ENCODE measurements at regions not wholly inside any gene's neighbourhood (a gene's known extent, or its start where the extent isn't known, plus 50 kb on each side); places are given as distances from the start of the nearest gene placed in this dataset.

GRCh38 chr5:125047871-125048270 lies 301.4 kb upstream of the ZNF608 start:
- no peaks in the 10 kb centered on the region for H3K27me3 Mint-ChIP-seq (ENCODE audit: insufficient read depth)
- Histone ChIP-seq H3K36me3 (ENCODE audit: control insufficient read depth, insufficient read depth, low read length) (no peaks in the 10 kb centered on the region), H3K27me3 (ENCODE audit: control insufficient read depth, insufficient read depth, low read length, poor library complexity, severe bottlenecking) (no peaks in the 10 kb centered on the region), H3K27ac (ENCODE audit: low read depth, low read length) (no peak overlapping the region), H3K9ac (ENCODE audit: extremely low read depth, low read length, poor library complexity, severe bottlenecking) (no peak overlapping the region), H3K4me3 (ENCODE audit: low read length) (no peak overlapping the region), H3K4me1 (ENCODE audit: control insufficient read depth, insufficient read depth, low read length) (no peaks in the 10 kb centered on the region), H3K9me3 (ENCODE audit: control insufficient read depth, low read length) (no peaks in the 10 kb centered on the region)
- no peaks in the 10 kb centered on the region for H3K9me3 Mint-ChIP-seq
- no peak for DNase-seq
- H3K36me3 Mint-ChIP-seq (ENCODE audit: low read depth): no peaks in the 10 kb centered on the region
- WGBS, 2 experiments (ENCODE audit: insufficient coverage in 1 of 2, insufficient read length in 1 of 2): 95% methylated on average over 2 of the region's 3 CpGs; no CpG with 5 or more reads in 1 of the 2 experiments
- H3K27ac Mint-ChIP-seq: no peak overlapping the region
- peaks cover 12% of the 10 kb centered on the region for H3K4me1 Mint-ChIP-seq
- no peak for TF ChIP-seq CTCF (conservative IDR thresholded peaks at IDR 0.05)
- no peak overlapping the region for H3K4me3 Mint-ChIP-seq

- H3K4me1 Mint-ChIP-seq: peaks cover 16% of the 10 kb centered on the region
- H3K4me3 Mint-ChIP-seq: no peak overlapping the region
- DNase-seq: no peak
- Histone ChIP-seq H3K27me3 (ENCODE audit: control insufficient read depth, insufficient read depth, low read length, poor library complexity, severe bottlenecking) (no peaks in the 10 kb centered on the region), H3K9ac (ENCODE audit: extremely low read depth, low read length, poor library complexity, severe bottlenecking) (no peak overlapping the region), H3K9me3 (ENCODE audit: control insufficient read depth, low read length) (no peaks in the 10 kb centered on the region), H3K4me3 (ENCODE audit: low read length) (no peak overlapping the region), H3K36me3 (ENCODE audit: control insufficient read depth, insufficient read depth, low read length) (no peaks in the 10 kb centered on the region), H3K4me1 (ENCODE audit: control insufficient read depth, insufficient read depth, low read length) (no peaks in the 10 kb centered on the region), H3K27ac (ENCODE audit: low read depth, low read length) (no peak overlapping the region)
- 90 to 92% methylated on average over 2 to 6 of the region's 6 CpGs for WGBS, 2 experiments (ENCODE audit: insufficient coverage in 1 of 2, insufficient read length in 1 of 2)
- no peak for TF ChIP-seq CTCF (conservative IDR thresholded peaks at IDR 0.05)
- H3K27ac Mint-ChIP-seq: no peak overlapping the region
- no peaks in the 10 kb centered on the region for H3K27me3 Mint-ChIP-seq (ENCODE audit: insufficient read depth)
- no peaks in the 10 kb centered on the region for H3K36me3 Mint-ChIP-seq (ENCODE audit: low read depth)
- H3K9me3 Mint-ChIP-seq: no peaks in the 10 kb centered on the region
These were observed 303.6 kb upstream of the ZNF608 start for GRCh38 chr5:125049721-125050702.

- Histone ChIP-seq H3K4me1 (ENCODE audit: control insufficient read depth, insufficient read depth, low read length) (no peaks in the 10 kb centered on the region), H3K36me3 (ENCODE audit: control insufficient read depth, insufficient read depth, low read length) (no peaks in the 10 kb centered on the region), H3K27me3 (ENCODE audit: control insufficient read depth, insufficient read depth, low read length, poor library complexity, severe bottlenecking) (no peaks in the 10 kb centered on the region), H3K9me3 (ENCODE audit: control insufficient read depth, low read length) (no peaks in the 10 kb centered on the region), H3K9ac (ENCODE audit: extremely low read depth, low read length, poor library complexity, severe bottlenecking) (no peak overlapping the region), H3K4me3 (ENCODE audit: low read length) (no peak overlapping the region), H3K27ac (ENCODE audit: low read depth, low read length) (no peak overlapping the region)
- no peak for TF ChIP-seq CTCF (conservative IDR thresholded peaks at IDR 0.05)
- H3K9me3 Mint-ChIP-seq: no peaks in the 10 kb centered on the region
- H3K27me3 Mint-ChIP-seq (ENCODE audit: insufficient read depth): no peaks in the 10 kb centered on the region
- no peak overlapping the region for H3K27ac Mint-ChIP-seq
- no peak for DNase-seq
- H3K36me3 Mint-ChIP-seq (ENCODE audit: low read depth): no peaks in the 10 kb centered on the region
- H3K4me3 Mint-ChIP-seq: no peak overlapping the region
- H3K4me1 Mint-ChIP-seq: peaks cover 16% of the 10 kb centered on the region
- 100% methylated on average over 1 of the region's 1 CpG; no CpG with 5 or more reads in 1 of the 2 experiments for WGBS, 2 experiments (ENCODE audit: insufficient coverage in 1 of 2, insufficient read length in 1 of 2)
These were observed 304.5 kb upstream of the ZNF608 start for GRCh38 chr5:125050926-125051325.
